HuH-7.5 (cell line): ENCODE measurements at regions not wholly inside any gene's neighbourhood (a gene's known extent, or its start where the extent isn't known, plus 50 kb on each side); places are given as distances from the start of the nearest gene placed in this dataset.

ENCODE experiments used
- DNase-seq: peaks from one replicate; pipeline ENCODE4 v3.0.0; 2011; ENCODE audit warnings: low spot score

DNA sequence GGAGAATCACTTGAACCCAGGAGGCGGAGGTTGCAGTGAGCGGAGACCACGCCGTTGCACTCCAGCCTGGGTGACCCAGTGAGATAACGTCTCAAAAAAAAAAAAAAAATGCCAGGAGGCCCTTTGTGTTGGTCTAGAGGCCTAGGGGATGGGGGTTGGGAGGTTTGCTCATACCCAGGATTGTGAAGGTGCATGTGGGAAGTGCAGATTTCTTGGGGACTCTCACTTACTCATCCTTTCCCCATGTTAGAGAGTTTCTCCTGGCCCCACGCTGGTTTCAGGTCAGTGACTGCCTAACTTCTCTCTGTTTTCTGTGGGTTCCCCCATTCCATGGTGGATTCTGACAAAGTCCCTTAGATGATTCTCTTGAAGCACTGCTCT is 471.5 kb upstream of the CNTNAP2 start:
- DNase-seq: no peak

GRCh38 chr7:145644426-145645134 is 472.0 kb upstream of the CNTNAP2 start:
- no peak for DNase-seq

DNA sequence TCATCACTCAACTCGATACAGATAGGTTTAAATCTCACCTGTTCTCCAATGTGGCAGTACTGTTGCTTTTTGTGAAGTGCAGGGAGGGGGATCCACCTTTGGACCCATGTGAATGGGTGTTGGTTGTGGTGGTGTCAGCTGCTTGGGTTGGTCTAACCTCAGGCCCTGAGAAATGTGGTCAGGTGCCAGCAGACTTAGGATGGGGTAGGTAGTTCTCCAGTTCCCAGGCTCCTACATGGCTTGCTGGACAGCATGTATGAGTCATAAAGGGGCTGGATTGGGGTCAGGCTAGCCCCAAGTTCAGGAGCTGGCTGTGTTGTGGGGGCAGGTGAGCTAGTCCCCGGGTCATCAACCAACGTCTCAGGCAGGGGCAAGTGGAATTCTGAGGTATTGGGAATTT is 472.6 kb upstream of the CNTNAP2 start:
- DNase-seq: no peak

DNA sequence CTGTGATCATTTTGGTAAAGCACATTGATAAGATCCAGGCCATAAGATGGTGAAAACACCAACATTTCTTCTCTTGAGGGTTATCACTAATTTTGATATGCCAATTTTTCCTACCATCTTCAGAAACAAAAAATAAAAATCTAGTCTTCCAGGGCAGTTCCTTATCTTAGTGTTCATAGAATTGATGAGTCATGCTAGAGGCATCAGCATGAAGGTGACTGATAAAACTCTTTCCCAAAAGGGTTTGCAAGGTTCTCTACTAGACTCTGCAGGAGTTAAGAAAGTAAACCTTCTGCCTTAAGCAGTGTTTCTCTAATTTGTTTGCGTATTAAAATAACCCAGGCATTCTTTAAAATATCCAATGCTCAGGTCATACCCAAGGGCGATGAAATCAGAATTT is 483.1 kb upstream of the CNTNAP2 start:
- no peak for DNase-seq

DNA sequence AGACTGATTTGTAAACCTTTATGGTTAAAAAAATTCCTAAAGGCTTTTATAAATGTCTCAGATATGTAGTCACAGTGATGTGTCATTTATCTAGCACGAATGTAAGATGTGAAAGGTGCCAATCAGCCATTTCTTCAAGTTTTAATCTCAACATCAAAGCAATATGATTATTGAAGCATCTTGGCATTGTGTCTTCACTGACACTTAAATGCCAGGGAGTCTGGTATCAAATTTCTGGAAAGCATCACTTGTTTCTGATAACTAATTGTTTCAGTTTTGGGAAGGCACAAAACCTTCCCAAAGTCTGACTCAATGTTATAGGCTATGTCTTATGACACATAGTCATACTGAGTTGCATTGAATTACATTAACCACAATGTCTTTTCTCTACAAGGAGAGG is 492.0 kb upstream of the CNTNAP2 start:
- no peak for DNase-seq

DNA sequence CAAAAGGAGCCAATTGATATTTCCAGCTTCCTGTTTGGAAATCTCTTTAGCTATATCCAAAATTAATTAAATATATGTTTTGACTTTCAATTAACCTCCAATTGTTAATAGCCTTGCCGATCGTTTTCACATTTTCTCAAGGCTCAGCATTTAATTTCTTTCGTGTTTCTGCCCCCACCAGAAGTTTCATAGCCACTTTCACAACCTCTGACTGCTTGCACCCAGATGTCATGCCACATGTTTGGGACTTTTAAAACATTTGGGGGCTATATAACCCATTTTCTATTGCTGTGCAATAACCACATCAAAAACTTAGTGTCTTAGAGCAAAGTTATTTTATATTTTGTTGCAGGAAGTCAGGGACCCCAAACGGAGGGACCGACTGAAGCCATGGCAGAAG is 510.6 kb upstream of the CNTNAP2 start:
- no peak for DNase-seq

DNA sequence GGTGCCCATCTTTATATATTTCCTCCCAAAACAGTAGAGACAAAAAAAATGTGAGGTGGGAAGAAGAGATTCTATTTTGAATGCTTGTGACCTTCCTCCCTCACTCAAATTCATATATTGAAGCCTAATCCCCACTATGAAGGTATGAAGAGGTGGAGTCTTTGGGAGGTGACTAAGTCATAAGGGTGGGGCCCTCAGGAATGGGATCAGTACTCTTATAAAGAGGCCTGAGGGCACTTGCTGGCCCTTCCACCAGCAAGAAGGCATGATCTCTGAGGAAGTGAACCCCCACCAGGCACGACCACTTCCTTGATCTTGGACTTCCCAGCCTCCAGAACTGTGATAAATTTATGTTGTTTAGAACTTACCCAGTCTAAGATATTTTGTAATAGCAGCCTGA is 517.2 kb upstream of the CNTNAP2 start:
- DNase-seq: no peak

GRCh38 chr7:145584401-145584800 is 532.2 kb upstream of the CNTNAP2 start:
- DNase-seq: no peak

GRCh38 chr7:145582742-145583303 is 533.8 kb upstream of the CNTNAP2 start:
- DNase-seq: no peak

DNA sequence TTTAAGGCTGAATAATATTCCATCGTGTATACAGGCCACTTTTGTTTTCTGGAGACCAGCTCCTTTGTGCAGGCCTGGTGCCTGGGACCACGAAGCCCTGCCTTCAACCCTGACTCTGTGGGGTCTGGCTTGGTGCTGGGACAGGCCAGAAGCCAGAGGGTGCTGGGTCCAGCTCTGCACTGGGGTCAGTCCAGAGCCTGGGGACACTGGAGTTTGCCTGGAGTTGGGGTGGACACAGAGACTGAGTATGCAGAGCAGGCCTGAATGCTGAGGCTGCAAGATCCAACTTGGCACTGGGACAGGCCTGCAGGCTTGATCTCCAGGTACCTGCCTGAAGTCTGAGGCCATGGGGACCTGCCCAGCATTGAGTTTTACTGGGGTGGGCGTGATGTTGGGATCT is 558.8 kb upstream of the CNTNAP2 start:
- no peak for DNase-seq

DNA sequence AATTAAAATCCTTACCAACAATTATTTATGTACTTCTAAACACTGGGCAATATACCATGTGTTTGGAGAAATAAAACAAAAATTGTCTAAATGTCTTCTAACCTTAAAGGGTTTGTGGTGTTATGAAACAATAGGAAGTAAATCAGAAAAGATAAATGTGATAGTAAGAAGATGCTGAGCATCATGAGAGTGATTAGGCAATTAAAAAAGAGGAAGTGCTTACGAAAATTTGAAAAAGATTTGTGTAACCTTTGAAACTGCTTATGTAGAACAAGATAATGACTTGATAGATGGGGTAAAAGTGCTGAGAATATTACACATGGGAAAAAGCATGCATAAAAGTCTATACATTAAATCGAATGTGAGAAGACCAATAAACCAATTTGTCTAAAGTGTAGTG is 573.4 kb upstream of the CNTNAP2 start:
- DNase-seq: no peak

- DNase-seq: no peak
Measured at GRCh38 chr7:145539910-145540309, 576.7 kb upstream of the CNTNAP2 start.

DNA sequence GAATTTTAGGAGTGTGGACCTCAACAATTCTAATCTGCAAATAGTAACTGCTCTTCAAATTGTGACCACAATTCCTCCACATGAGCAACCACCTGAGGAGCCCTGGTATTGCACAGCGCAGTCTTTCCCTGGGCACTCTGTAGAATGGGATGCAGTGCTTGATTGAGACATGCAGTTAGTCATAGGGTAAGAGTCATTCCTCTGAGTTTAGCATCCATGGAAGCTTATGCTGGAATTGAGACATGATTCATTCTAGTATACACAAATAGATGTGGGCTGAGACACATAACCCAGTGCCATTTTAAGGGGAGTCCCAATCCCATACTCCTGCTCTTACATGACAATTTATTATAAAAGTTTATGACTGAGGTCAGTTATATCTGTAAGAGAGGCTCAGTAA is 582.3 kb upstream of the CNTNAP2 start:
- DNase-seq: no peak

GRCh38 chr7:145520284-145520683 is 596.3 kb upstream of the CNTNAP2 start:
- no peak for DNase-seq

DNA sequence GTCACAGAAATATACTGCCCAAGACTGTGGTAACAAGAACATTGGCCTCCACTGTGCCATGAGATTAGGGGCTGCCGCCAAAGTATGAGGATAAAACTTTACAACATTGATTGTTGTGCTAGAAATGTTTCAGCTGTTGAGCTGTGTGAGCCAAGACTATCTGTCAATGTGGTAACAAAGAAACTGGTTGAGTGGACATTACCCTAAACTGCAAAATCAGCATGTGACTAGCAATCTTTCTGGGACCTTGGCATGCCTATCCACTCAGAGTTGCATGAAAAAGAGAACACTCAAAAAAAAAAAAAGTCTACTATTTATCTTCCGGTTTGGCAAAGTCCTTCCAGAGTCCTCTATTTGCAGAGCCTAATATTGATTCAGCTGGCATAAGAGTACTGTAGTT is 605.6 kb upstream of the CNTNAP2 start:
- no peak for DNase-seq

GRCh38 chr7:145497911-145498525 is 618.6 kb upstream of the CNTNAP2 start:
- no peak for DNase-seq

DNA sequence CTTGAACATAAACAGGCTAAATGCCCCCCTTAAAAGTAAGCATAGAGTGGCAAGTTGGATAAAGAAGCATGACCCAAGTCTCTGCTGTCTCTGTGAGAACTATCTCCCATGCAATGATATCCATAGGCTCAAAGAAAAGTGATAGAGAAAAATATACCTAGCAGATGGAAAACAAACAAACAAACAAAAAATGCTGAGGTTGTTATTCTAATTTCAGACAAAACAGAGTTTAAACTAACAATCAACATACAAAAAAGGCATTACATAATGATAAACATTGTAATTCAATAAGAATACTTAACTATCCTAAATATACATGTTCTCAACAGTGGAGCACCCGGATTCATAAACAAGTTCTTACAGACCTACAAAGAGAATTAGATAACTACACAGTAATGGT is 626.2 kb upstream of the CNTNAP2 start:
- DNase-seq: no peak

- DNase-seq: no peak
Measured at GRCh38 chr7:145489609-145490008, 627.0 kb upstream of the CNTNAP2 start.

GRCh38 chr7:145488816-145489215 is 627.8 kb upstream of the CNTNAP2 start:
- DNase-seq: no peak

DNA sequence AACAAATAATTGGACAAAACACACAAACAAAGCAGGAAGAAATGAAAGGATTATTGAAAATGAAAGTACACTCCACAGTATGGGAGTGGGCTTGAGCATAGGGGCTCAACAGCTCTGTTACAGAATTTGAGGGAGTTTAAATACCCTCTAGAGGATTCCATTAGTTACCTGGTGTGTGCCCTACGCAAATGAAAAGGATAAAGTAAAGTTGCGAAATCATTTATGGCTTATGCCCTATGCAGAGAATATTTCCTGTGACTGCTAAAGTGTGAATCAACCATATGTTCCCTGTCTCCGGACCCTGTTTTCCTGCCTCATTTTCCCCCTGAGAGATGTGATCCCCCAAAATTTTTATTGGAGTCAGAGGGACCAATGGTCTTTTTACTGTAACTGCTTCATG is 634.6 kb upstream of the CNTNAP2 start:
- no peak for DNase-seq

DNA sequence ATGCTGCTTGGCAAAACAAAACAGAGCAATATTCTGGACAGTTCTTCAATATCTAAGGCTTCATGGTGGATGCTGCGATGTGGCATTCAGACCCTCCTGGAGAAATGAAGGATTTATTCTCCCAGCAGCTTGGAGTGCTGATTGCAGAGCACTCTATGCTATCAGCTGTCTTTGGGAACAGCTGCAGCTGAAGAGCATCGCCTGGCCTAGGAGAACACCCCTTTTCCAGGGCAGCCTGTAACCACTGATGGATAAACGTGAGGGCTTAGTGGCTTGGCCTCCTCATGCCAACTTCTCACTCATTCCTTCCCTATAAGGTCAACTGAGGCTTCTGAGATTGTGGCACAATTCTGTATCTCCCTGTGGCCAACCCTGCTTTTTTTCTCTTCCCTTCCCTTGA is 638.1 kb upstream of the CNTNAP2 start:
- DNase-seq: no peak

DNA sequence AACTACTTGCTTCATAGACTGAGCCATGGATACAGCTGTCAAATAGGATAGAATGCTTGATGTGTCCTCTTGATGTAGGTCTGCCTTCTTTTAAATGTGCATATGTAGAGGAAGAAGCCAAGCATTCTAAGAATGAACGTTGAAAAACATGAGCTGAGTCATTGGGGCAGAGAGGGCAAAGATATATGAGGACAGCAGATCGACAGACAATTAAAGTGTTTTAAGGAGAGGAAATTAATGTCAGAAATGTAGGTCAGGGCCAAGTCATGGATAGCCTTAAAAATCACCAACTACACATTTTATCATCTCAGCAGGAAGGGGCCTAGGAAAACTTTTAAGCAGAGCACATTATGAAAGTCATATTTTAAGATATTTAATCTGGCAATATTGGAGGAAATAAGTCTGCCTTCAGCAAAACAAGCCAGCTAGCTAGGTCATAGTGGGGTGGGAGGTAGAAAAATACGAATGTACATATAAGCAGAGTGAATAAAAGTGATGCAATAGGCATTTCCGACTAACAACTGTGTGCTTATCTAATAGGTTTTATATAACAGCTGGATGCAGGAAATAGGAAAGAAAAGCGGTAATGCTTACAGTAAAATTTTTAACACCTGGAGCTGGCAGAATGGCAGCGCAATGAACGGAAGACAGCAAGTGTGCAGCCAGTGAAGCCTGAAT is 638.3 kb upstream of the TPK1 start:
- DNase-seq: no peak

GRCh38 chr7:145471883-145472282 is 636.0 kb upstream of the TPK1 start:
- DNase-seq: no peak
